ENCODE measurements at regions not wholly inside any gene's neighbourhood (a gene's known extent, or its start where the extent isn't known, plus 50 kb on each side); places are given as distances from the start of the nearest gene placed in this dataset.

DNA sequence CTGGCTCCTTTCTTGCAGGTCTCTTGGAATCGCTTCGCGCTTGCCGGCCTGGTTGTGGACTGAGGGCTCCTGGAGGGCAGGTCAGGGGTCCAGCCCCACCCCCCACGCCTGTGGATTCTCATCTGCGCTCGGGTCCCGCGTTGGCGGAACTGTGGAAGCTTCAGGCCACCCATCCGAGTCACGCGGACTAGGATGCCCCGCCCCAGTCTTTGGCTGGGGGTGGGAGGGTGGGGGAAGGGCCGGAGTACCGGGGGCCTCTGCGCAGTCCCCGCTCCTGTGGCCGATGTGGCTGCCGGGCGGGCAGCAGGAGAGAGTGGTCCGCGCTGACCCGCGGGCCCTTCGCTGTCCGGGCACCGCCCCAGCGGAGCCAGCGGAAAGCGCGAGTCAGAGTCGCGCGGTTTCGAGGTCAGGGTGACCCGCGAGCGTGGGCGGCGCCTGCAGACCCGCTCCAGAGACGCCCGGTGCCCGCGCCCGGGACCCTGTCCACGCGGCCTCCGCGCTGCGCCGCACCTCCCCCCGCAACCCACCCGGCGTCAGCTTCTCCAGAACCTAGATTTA is 114.2 kb downstream of the KLF13 start:
- Histone ChIP-seq H3K27ac (ENCODE audit: extremely low read depth, low read depth, low read length) (no peak overlapping the region), H3K36me3 (ENCODE audit: control insufficient read depth in 2 of 2, insufficient read depth in 1 of 2, low read length in 2 of 2) (no peaks in the 10 kb centered on the region), H3K9me3 (ENCODE audit: control insufficient read depth, insufficient read depth, low read depth, low read length) (no peaks in the 10 kb centered on the region), H3K4me3 (ENCODE audit: low read depth, low read length) (no peak overlapping the region), H3K4me1 (ENCODE audit: control insufficient read depth, insufficient read depth, low read length) (no peaks in the 10 kb centered on the region)
- CTCF ChIA-PET, result interaction anchor here (4.3 kb wide), 1 partner anchor 47 kb away, joined by 26 read pairs; no protein-coding TSS in a partner anchor
- POLR2A ChIA-PET, result no interaction called here
- TF ChIP-seq, protein P1, sequence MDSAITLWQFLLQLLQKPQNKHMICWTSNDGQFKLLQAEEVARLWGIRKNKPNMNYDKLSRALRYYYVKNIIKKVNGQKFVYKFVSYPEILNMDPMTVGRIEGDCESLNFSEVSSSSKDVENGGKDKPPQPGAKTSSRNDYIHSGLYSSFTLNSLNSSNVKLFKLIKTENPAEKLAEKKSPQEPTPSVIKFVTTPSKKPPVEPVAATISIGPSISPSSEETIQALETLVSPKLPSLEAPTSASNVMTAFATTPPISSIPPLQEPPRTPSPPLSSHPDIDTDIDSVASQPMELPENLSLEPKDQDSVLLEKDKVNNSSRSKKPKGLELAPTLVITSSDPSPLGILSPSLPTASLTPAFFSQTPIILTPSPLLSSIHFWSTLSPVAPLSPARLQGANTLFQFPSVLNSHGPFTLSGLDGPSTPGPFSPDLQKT (IDR thresholded peaks at IDR 0.05; ENCODE audit: borderline replicate concordance, low read depth, low read length), result no peak

DNA sequence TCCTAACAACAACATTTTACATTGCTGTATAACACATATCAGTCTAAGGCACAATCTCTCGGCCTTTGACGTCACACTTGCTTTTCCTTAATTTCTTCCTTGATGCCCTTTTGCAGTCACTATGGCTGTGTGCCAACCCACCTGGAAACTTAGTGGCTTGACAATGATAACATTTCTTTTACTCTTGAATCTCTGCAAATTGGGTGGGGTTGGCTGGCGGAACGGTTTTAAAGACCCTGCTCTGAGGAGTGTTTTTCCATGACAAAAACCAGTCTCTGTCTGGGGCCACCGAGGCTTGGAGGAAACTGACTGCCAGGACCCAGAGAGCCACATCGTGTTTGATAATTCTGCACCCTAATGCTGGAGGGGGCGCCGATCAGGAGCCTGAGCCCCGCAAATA is 115.6 kb downstream of the KLF13 start:
- CTCF ChIA-PET, result interaction anchor here (4.3 kb wide), 1 partner anchor 46 kb away, joined by 26 read pairs; no protein-coding TSS in a partner anchor
- TF ChIP-seq, protein P2, sequence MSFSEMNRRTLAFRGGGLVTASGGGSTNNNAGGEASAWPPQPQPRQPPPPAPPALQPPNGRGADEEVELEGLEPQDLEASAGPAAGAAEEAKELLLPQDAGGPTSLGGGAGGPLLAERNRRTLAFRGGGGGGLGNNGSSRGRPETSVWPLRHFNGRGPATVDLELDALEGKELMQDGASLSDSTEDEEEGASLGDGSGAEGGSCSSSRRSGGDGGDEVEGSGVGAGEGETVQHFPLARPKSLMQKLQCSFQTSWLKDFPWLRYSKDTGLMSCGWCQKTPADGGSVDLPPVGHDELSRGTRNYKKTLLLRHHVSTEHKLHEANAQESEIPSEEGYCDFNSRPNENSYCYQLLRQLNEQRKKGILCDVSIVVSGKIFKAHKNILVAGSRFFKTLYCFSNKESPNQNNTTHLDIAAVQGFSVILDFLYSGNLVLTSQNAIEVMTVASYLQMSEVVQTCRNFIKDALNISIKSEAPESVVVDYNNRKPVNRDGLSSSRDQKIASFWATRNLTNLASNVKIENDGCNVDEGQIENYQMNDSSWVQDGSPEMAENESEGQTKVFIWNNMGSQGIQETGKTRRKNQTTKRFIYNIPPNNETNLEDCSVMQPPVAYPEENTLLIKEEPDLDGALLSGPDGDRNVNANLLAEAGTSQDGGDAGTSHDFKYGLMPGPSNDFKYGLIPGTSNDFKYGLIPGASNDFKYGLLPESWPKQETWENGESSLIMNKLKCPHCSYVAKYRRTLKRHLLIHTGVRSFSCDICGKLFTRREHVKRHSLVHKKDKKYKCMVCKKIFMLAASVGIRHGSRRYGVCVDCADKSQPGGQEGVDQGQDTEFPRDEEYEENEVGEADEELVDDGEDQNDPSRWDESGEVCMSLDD (tag by site-specific recombination; IDR thresholded peaks at IDR 0.05), result no peak
- no peak for TF ChIP-seq ZNF677 (tag by site-specific recombination; IDR thresholded peaks at IDR 0.05)
- POLR2A ChIA-PET, result no interaction called here
- Histone ChIP-seq H3K27ac (ENCODE audit: extremely low read depth, low read depth, low read length) (no peak overlapping the region), H3K36me3 (ENCODE audit: control insufficient read depth in 2 of 2, insufficient read depth in 1 of 2, low read length in 2 of 2) (no peaks in the 10 kb centered on the region), H3K9me3 (ENCODE audit: control insufficient read depth, insufficient read depth, low read depth, low read length) (no peaks in the 10 kb centered on the region), H3K4me1 (ENCODE audit: control insufficient read depth, insufficient read depth, low read length) (no peaks in the 10 kb centered on the region), H3K4me3 (ENCODE audit: low read depth, low read length) (no peak overlapping the region)

DNA sequence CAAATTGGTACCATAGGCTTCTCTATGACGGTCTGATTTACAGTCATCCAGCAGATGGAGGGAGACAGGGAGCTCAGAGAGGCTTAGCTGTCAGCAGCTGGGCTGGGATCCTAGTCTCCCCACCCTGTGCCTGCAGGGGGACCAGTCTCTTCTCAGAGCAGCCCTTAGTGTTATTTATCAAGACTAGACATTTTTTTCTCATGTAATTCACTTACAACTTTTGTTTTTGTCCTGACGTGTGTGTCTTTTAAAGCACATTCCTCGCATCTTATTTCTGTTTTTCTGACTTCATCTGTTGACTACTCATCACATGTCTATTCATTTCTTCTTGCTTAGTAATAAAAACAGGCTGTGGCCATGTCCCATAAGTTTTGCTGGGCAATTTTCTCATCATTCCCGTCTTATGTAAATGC is 116.1 kb downstream of the KLF13 start:
- Histone ChIP-seq H3K9me3 (ENCODE audit: control insufficient read depth, insufficient read depth, low read depth, low read length) (no peaks in the 10 kb centered on the region), H3K4me1 (ENCODE audit: control insufficient read depth, insufficient read depth, low read length) (no peaks in the 10 kb centered on the region), H3K36me3 (ENCODE audit: control insufficient read depth in 2 of 2, insufficient read depth in 1 of 2, low read length in 2 of 2) (no peaks in the 10 kb centered on the region), H3K27ac (ENCODE audit: extremely low read depth, low read depth, low read length) (no peak overlapping the region), H3K4me3 (ENCODE audit: low read depth, low read length) (no peak overlapping the region)
- POLR2A ChIA-PET, result no interaction called here
- TF ChIP-seq ZNF48 (tag by site-specific recombination; IDR thresholded peaks at IDR 0.05), result no peak
- TF ChIP-seq ZNF707 (tag by site-specific recombination; IDR thresholded peaks at IDR 0.05), result no peak
- TF ChIP-seq ZNF624 (tag by site-specific recombination; IDR thresholded peaks at IDR 0.05), result no peak
- TF ChIP-seq, protein P3, sequence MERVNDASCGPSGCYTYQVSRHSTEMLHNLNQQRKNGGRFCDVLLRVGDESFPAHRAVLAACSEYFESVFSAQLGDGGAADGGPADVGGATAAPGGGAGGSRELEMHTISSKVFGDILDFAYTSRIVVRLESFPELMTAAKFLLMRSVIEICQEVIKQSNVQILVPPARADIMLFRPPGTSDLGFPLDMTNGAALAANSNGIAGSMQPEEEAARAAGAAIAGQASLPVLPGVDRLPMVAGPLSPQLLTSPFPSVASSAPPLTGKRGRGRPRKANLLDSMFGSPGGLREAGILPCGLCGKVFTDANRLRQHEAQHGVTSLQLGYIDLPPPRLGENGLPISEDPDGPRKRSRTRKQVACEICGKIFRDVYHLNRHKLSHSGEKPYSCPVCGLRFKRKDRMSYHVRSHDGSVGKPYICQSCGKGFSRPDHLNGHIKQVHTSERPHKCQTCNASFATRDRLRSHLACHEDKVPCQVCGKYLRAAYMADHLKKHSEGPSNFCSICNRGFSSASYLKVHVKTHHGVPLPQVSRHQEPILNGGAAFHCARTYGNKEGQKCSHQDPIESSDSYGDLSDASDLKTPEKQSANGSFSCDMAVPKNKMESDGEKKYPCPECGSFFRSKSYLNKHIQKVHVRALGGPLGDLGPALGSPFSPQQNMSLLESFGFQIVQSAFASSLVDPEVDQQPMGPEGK (tag by site-specific recombination; IDR thresholded peaks at IDR 0.05), result no peak
- no peak for TF ChIP-seq ZNF211 (tag by site-specific recombination; IDR thresholded peaks at IDR 0.05; ENCODE audit: low read depth)
- TF ChIP-seq ZNF768 (tag by site-specific recombination; IDR thresholded peaks at IDR 0.05), result no peak
- no peak for TF ChIP-seq ZNF837 (tag by site-specific recombination; IDR thresholded peaks at IDR 0.05)
- TF ChIP-seq, protein P1 (IDR thresholded peaks at IDR 0.05; ENCODE audit: borderline replicate concordance, low read depth, low read length), result no peak
- TF ChIP-seq, protein P4, sequence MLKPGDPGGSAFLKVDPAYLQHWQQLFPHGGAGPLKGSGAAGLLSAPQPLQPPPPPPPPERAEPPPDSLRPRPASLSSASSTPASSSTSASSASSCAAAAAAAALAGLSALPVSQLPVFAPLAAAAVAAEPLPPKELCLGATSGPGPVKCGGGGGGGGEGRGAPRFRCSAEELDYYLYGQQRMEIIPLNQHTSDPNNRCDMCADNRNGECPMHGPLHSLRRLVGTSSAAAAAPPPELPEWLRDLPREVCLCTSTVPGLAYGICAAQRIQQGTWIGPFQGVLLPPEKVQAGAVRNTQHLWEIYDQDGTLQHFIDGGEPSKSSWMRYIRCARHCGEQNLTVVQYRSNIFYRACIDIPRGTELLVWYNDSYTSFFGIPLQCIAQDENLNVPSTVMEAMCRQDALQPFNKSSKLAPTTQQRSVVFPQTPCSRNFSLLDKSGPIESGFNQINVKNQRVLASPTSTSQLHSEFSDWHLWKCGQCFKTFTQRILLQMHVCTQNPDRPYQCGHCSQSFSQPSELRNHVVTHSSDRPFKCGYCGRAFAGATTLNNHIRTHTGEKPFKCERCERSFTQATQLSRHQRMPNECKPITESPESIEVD (tag by site-specific recombination; IDR thresholded peaks at IDR 0.05), result no peak
- no peak for TF ChIP-seq HOXD13 (CRISPR knock-in tag; IDR thresholded peaks at IDR 0.05; ENCODE audit: borderline replicate concordance)
- no peak for TF ChIP-seq ZNF792 (tag by site-specific recombination; IDR thresholded peaks at IDR 0.05)
- no peak for TF ChIP-seq ZNF600 (tag by site-specific recombination; IDR thresholded peaks at IDR 0.05)
- TF ChIP-seq, protein P5, sequence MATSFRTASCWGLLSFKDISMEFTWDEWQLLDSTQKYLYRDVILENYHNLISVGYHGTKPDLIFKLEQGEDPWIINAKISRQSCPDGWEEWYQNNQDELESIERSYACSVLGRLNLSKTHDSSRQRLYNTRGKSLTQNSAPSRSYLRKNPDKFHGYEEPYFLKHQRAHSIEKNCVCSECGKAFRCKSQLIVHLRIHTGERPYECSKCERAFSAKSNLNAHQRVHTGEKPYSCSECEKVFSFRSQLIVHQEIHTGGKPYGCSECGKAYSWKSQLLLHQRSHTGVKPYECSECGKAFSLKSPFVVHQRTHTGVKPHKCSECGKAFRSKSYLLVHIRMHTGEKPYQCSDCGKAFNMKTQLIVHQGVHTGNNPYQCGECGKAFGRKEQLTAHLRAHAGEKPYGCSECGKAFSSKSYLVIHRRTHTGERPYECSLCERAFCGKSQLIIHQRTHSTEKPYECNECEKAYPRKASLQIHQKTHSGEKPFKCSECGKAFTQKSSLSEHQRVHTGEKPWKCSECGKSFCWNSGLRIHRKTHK (tag by site-specific recombination; IDR thresholded peaks at IDR 0.05), result no peak
- TF ChIP-seq ZNF394 (tag by site-specific recombination; IDR thresholded peaks at IDR 0.05; ENCODE audit: borderline replicate concordance), result no peak
- TF ChIP-seq GFI1B (tag by site-specific recombination; IDR thresholded peaks at IDR 0.05), result no peak
- CTCF ChIA-PET, result interaction anchor here (0.6 kb wide), 1 partner anchor 51 kb away, joined by 4 read pairs; no protein-coding TSS in a partner anchor

All from HEK293 (cell line).